Mesothelial cell of epicardium (in vitro differentiated cells): ENCODE measurements at regions not wholly inside any gene's neighbourhood (a gene's known extent, or its start where the extent isn't known, plus 50 kb on each side); places are given as distances from the start of the nearest gene placed in this dataset.
A peak's percentile ranks its signal among the peaks of the same experiment; 100 is the strongest.

ENCODE experiments used
- DNase-seq, 2 experiments: peaks; one replicate each; pipeline ENCODE4 v3.0.0; 2021; ENCODE audit warnings: low spot score in 2 of 2; ENCODE audit not compliant: unreplicated experiment in 2 of 2
- H3K27ac Mint-ChIP-seq: 2 replicates; pipeline ENCODE4 v1.8.0; 2021; ENCODE audit warnings: mixed read lengths
- H3K27me3 Mint-ChIP-seq: 2 replicates; pipeline ENCODE4 v1.8.0; 2021; ENCODE audit warnings: low read depth, mixed read lengths
- H3K36me3 Mint-ChIP-seq: 2 replicates; pipeline ENCODE4 v1.8.0; 2021; ENCODE audit warnings: mixed read lengths
- H3K4me1 Mint-ChIP-seq: 2 replicates; pipeline ENCODE4 v1.8.0; 2021; ENCODE audit warnings: mixed read lengths
- H3K4me3 Mint-ChIP-seq: 2 replicates; pipeline ENCODE4 v1.8.0; 2021; ENCODE audit warnings: mild to moderate bottlenecking, moderate library complexity, mixed read lengths
- H3K9me3 Mint-ChIP-seq: 2 replicates; pipeline ENCODE4 v1.8.0; 2021; ENCODE audit warnings: mixed read lengths
- CTCF ChIP-seq: fragments of 200-600 bp; sonication (generic); IDR thresholded peaks from one replicate; pipeline ENCODE4 v1.5.0; 2021; ENCODE audit warnings: antibody characterized with exemption; ENCODE audit not compliant: unreplicated experiment

GRCh38 chr3:188049606-188050530, 104.1 kb upstream of the LPP start:
- H3K27me3 Mint-ChIP-seq, result no peaks in the 10 kb centered on the region
- H3K4me1 Mint-ChIP-seq, result peaks cover 36% of the 10 kb centered on the region
- no peaks in the 10 kb centered on the region for H3K9me3 Mint-ChIP-seq
- no peak for DNase-seq
- no peaks in the 10 kb centered on the region for H3K36me3 Mint-ChIP-seq
- H3K4me3 Mint-ChIP-seq, result no peak overlapping the region
- H3K27ac Mint-ChIP-seq, result no peak overlapping the region
- TF ChIP-seq CTCF, result no peak

DNA sequence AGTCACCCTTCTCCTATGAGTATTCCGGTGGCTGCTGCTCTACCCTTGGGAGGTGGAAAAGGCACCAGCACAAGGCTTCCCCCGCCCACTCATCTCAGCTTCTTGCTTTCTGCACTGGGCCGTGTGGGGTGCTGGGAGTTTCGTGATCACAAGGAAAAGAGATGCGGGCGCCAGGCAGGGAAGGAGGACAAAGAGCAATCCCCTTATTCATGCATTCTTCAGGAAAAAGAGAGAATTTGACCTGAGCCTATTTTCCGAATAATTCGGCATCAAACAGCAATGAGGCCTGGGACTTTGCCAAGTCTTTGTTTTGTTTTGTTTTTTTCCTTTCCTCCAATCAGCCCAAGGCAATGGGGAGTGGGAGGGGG, 102.2 kb upstream of the LPP start:
- DNase-seq, result no peak
- Mint-ChIP-seq H3K36me3 (no peaks in the 10 kb centered on the region), H3K9me3 (no peaks in the 10 kb centered on the region), H3K4me1 (peaks cover 34% of the 10 kb centered on the region), H3K27ac (peak overlapping the region; percentile 93), H3K4me3 (no peak overlapping the region), H3K27me3 (no peaks in the 10 kb centered on the region)
- no peak for TF ChIP-seq CTCF

GRCh38 chr3:188052169-188053035, 101.6 kb upstream of the LPP start:
- DNase-seq, result peak; percentile 53 to 77
- no peak for TF ChIP-seq CTCF
- peak overlapping the region; percentile 93 for H3K27ac Mint-ChIP-seq
- no peak overlapping the region for H3K4me3 Mint-ChIP-seq
- no peaks in the 10 kb centered on the region for H3K27me3 Mint-ChIP-seq
- H3K4me1 Mint-ChIP-seq, result peaks cover 32% of the 10 kb centered on the region
- no peaks in the 10 kb centered on the region for H3K36me3 Mint-ChIP-seq
- no peaks in the 10 kb centered on the region for H3K9me3 Mint-ChIP-seq

GRCh38 chr3:188053036-188053340, 101.0 kb upstream of the LPP start:
- H3K4me1 Mint-ChIP-seq, result peaks cover 32% of the 10 kb centered on the region
- no peaks in the 10 kb centered on the region for H3K36me3 Mint-ChIP-seq
- H3K4me3 Mint-ChIP-seq, result no peak overlapping the region
- H3K27me3 Mint-ChIP-seq, result no peaks in the 10 kb centered on the region
- no peak for DNase-seq
- no peak for TF ChIP-seq CTCF
- H3K27ac Mint-ChIP-seq, result peak overlapping the region; percentile 93
- H3K9me3 Mint-ChIP-seq, result no peaks in the 10 kb centered on the region

DNA sequence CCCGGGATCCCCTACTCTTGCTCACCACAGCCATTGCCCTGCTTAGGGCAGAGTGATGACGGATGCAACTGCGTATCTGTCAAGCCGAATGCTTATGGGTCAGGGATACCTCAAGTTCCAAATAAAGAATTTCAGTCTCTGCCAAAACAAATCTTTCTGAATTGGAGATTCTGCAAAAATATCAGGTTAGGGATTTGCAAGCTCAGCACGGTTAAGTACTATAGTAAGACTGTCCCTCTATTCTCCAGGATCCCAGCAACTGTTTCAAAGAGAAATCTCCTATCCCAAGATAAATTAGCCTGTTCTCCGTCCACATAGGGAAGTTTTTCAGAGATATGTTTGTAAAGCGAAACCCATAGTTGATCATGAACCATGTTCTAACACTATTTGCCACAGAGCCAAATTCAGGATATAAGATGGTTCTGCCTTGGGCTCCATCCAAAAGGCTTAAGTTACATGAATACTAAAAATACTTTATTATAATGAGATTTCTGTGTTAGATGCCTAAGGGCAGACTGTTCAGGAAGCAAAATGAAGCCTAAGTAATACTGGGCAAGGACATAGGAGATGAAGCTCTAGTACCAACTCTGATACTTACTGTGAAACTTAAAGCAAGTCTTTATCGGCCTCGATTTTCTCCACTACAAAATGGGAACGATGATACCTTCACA, 100.1 kb upstream of the LPP start:
- Mint-ChIP-seq H3K4me1 (peaks cover 32% of the 10 kb centered on the region), H3K27me3 (no peaks in the 10 kb centered on the region), H3K36me3 (no peaks in the 10 kb centered on the region), H3K27ac (peak overlapping the region; percentile 93), H3K4me3 (no peak overlapping the region), H3K9me3 (no peaks in the 10 kb centered on the region)
- TF ChIP-seq CTCF, result no peak
- DNase-seq, result no peak
